HEK293T (cell line): ENCODE measurements at regions not wholly inside any gene's neighbourhood (a gene's known extent, or its start where the extent isn't known, plus 50 kb on each side); places are given as distances from the start of the nearest gene placed in this dataset.

Experiments used
- CTBP1 ChIP-seq: fragments of 450-650 bp; IDR thresholded peaks from 2 replicates; pipeline ENCODE4 v1.6.1; 2016; ENCODE audit warnings: borderline replicate concordance
- FOXA1 ChIP-seq: fragments of 450-650 bp; IDR thresholded peaks from 2 replicates; pipeline ENCODE4 v1.6.1; 2016; ENCODE audit warnings: mild to moderate bottlenecking
- FOXM1 ChIP-seq: fragments of 450-650 bp; IDR thresholded peaks from 2 replicates; pipeline ENCODE4 v1.6.1; 2017; ENCODE audit warnings: mild to moderate bottlenecking, borderline replicate concordance
- HDGF ChIP-seq: fragments of 450-650 bp; IDR thresholded peaks from 2 replicates; pipeline ENCODE4 v1.6.1; 2017; ENCODE audit warnings: antibody characterized with exemption, borderline replicate concordance
- LEF1 ChIP-seq: fragments of 450-650 bp; IDR thresholded peaks from 2 replicates; pipeline ENCODE4 v1.6.1; 2017; ENCODE audit warnings: mild to moderate bottlenecking, borderline replicate concordance
- NFRKB ChIP-seq: fragments of 450-650 bp; IDR thresholded peaks from 2 replicates; pipeline ENCODE4 v1.6.1; 2016; ENCODE audit warnings: mild to moderate bottlenecking, moderate library complexity
- SP1 ChIP-seq: fragments of 450-650 bp; IDR thresholded peaks from 2 replicates; pipeline ENCODE4 v1.6.1; 2017
- SUZ12 ChIP-seq: fragments of 450-650 bp; IDR thresholded peaks from 2 replicates; pipeline ENCODE4 v1.6.1; 2016; ENCODE audit warnings: mild to moderate bottlenecking
- TARDBP ChIP-seq: fragments of 450-650 bp; IDR thresholded peaks from 2 replicates; pipeline ENCODE4 v1.6.1; 2016
- ZNF384 ChIP-seq: fragments of 450-650 bp; IDR thresholded peaks from 2 replicates; pipeline ENCODE4 v1.6.1; 2016
- TF ChIP-seq, protein P1 (sequence below): fragments of 450-650 bp; IDR thresholded peaks from 2 replicates; pipeline ENCODE4 v1.6.1; 2016

DNA sequence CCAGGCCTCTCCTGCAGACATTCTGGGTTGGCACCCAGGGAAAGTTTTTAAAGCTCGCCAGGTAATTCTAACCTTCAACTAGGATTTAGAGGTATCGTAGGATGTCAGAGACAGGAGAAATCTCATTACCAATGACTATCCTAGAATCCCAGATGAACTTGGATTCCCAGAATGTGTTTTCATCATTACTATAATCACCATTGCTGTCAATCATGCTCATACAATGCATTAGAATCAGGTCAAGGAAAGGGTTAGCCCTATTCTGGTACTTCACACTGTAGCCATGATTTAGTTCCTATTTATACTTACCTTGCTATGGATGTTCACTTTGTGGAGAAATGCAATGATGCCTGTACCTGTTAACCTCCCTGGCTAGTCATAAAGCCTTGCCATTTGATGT is 67.0 kb upstream of the GPR158 start:
- TF ChIP-seq TARDBP: no peak
- TF ChIP-seq SP1: no peak
- no peak for TF ChIP-seq HDGF
- TF ChIP-seq ZNF384: no peak
- TF ChIP-seq FOXM1: no peak
- no peak for TF ChIP-seq NFRKB
- TF ChIP-seq, protein P1, sequence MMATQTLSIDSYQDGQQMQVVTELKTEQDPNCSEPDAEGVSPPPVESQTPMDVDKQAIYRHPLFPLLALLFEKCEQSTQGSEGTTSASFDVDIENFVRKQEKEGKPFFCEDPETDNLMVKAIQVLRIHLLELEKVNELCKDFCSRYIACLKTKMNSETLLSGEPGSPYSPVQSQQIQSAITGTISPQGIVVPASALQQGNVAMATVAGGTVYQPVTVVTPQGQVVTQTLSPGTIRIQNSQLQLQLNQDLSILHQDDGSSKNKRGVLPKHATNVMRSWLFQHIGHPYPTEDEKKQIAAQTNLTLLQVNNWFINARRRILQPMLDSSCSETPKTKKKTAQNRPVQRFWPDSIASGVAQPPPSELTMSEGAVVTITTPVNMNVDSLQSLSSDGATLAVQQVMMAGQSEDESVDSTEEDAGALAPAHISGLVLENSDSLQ: no peak
- TF ChIP-seq FOXA1: no peak
- no peak for TF ChIP-seq SUZ12
- no peak for TF ChIP-seq CTBP1
- no peak for TF ChIP-seq LEF1
